MM.1S (cell line): ENCODE measurements at regions not wholly inside any gene's neighbourhood (a gene's known extent, or its start where the extent isn't known, plus 50 kb on each side); places are given as distances from the start of the nearest gene placed in this dataset.

Experiments used
- DNase-seq: peaks from one replicate; pipeline ENCODE4 v3.0.0-alpha.2; 2015
- H2AFZ ChIP-seq: fragments of 300-600 bp; sonication (generic); 2 replicates; pipeline ENCODE4 v1.6.0; 2016; ENCODE audit warnings: antibody characterized with exemption, low read length
- H3F3A ChIP-seq: fragments of 300-600 bp; sonication (generic); 2 replicates; pipeline ENCODE4 v1.6.1; 2016; ENCODE audit warnings: mild to moderate bottlenecking, antibody characterized with exemption, low read length, moderate library complexity, mixed read lengths; ENCODE audit not compliant: insufficient read depth
- H3K27ac ChIP-seq: fragments of 300-600 bp; sonication (generic); 2 replicates; pipeline ENCODE4 v1.5.1; 2016; ENCODE audit warnings: mild to moderate bottlenecking, low read length
- H3K27me3 ChIP-seq: fragments of 300-600 bp; sonication (generic); replicated peaks from 2 replicates; pipeline ENCODE4 v1.6.0; 2016; ENCODE audit warnings: low read length; ENCODE audit not compliant: insufficient read depth
- H3K36me3 ChIP-seq: fragments of 300-600 bp; sonication (generic); replicated peaks from 2 replicates; pipeline ENCODE4 v1.6.1; 2016; ENCODE audit warnings: mild to moderate bottlenecking, low read length, mixed read lengths; ENCODE audit not compliant: insufficient read depth
- H3K4me1 ChIP-seq: fragments of 300-600 bp; sonication (generic); 2 replicates; pipeline ENCODE4 v1.6.1; 2016; ENCODE audit warnings: low read length, mixed read lengths
- H3K4me2 ChIP-seq: fragments of 300-600 bp; sonication (generic); 2 replicates; pipeline ENCODE4 v1.6.0; 2016; ENCODE audit warnings: low read depth, low read length
- H3K4me3 ChIP-seq: fragments of 300-600 bp; sonication (generic); 2 replicates; pipeline ENCODE4 v1.5.1; 2016; ENCODE audit warnings: low read length, mixed read lengths
- H3K79me2 ChIP-seq: fragments of 300-600 bp; sonication (generic); 2 replicates; pipeline ENCODE4 v1.6.1; 2016; ENCODE audit warnings: mixed run types, low read length, mixed read lengths
- H3K9ac ChIP-seq: fragments of 300-600 bp; sonication (generic); 2 replicates; pipeline ENCODE4 v1.6.1; 2016; ENCODE audit warnings: low read length, mixed read lengths
- H3K9me2 ChIP-seq: fragments of 300-600 bp; sonication (generic); replicated peaks from 2 replicates; pipeline ENCODE4 v1.6.1; 2016; ENCODE audit warnings: mild to moderate bottlenecking, low read length, mixed read lengths; ENCODE audit not compliant: insufficient read depth
- H3K9me3 ChIP-seq: fragments of 300-600 bp; sonication (generic); replicated peaks from 2 replicates; pipeline ENCODE4 v1.6.1; 2016; ENCODE audit warnings: mild to moderate bottlenecking, low read length, mixed read lengths; ENCODE audit not compliant: insufficient read depth
- H4K20me1 ChIP-seq: fragments of 300-600 bp; sonication (generic); 2 replicates; pipeline ENCODE4 v1.6.1; 2016; ENCODE audit warnings: mild to moderate bottlenecking, low read length, moderate library complexity, mixed read lengths; ENCODE audit not compliant: insufficient read depth
- EZH2 ChIP-seq: fragments of 300-600 bp; sonication (generic); optimal IDR thresholded peaks from 2 replicates; pipeline ENCODE3; 2017; ENCODE audit warnings: low read depth, mild to moderate bottlenecking, antibody characterized with exemption, low read length, mixed read lengths
- EZH2phosphoT487 ChIP-seq: fragments of 300-600 bp; sonication (generic); IDR thresholded peaks from 2 replicates; pipeline ENCODE4 v1.6.1; 2018; ENCODE audit warnings: antibody characterized with exemption, low read length
- TF ChIP-seq, protein P1 (sequence below): fragments of 300-600 bp; sonication (generic); IDR thresholded peaks from 2 replicates; pipeline ENCODE4 v1.5.1; 2016; ENCODE audit warnings: antibody characterized with exemption, low read length, mixed read lengths

DNA sequence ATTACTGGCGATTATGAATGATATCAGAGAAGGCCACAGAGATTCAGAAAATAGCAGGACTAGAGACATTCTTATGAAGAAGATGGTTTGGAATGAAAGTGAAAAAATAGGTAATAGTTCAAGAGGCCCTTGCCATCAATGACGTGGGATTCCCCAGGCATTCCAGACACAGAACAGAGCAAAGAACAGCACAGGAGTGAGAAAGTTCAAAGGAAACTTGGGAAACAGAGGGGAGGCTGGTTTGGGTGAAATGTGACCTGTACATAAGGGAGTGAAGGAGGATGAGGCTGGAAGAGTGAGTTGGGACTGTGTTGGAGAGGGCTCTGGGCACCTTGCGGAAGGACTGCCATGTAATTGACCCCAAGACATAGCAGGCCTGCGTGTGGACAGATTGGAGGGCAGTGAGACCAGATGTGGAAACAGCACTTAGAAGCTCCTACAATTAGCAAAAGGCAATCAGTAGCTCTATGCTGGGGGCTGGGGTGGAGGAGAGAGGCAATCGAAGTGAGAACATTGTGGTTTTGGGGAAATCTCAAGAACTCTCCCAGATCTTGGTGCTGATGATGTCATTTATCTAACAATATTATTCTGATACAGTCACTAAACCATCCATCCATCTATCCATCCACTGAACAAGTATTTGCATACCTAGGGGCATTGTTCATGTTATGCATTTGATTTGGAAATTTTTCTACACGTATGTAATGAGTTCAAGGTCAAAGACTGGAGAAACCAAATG is 365.3 kb upstream of the ZFHX3 start:
- Histone ChIP-seq H3K9ac (no peak overlapping the region), H3K36me3 (no peaks in the 10 kb centered on the region), H4K20me1 (no peaks in the 10 kb centered on the region), H3K9me2 (no peaks in the 10 kb centered on the region), H3K4me2 (no peak overlapping the region), H3K4me3 (no peak overlapping the region), H3K27ac (no peak overlapping the region), H3K9me3 (no peaks in the 10 kb centered on the region), H3F3A (no peaks in the 10 kb centered on the region), H3K79me2 (no peaks in the 10 kb centered on the region), H3K4me1 (no peaks in the 10 kb centered on the region), H2AFZ (no peak overlapping the region), H3K27me3 (no peaks in the 10 kb centered on the region)
- DNase-seq = no peak
- TF ChIP-seq EZH2phosphoT487 = no peak
- no peak for TF ChIP-seq EZH2
- TF ChIP-seq, protein P1, sequence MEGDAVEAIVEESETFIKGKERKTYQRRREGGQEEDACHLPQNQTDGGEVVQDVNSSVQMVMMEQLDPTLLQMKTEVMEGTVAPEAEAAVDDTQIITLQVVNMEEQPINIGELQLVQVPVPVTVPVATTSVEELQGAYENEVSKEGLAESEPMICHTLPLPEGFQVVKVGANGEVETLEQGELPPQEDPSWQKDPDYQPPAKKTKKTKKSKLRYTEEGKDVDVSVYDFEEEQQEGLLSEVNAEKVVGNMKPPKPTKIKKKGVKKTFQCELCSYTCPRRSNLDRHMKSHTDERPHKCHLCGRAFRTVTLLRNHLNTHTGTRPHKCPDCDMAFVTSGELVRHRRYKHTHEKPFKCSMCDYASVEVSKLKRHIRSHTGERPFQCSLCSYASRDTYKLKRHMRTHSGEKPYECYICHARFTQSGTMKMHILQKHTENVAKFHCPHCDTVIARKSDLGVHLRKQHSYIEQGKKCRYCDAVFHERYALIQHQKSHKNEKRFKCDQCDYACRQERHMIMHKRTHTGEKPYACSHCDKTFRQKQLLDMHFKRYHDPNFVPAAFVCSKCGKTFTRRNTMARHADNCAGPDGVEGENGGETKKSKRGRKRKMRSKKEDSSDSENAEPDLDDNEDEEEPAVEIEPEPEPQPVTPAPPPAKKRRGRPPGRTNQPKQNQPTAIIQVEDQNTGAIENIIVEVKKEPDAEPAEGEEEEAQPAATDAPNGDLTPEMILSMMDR = no peak

- H3K36me3 ChIP-seq = no peaks in the 10 kb centered on the region
- no peak overlapping the region for H3K4me2 ChIP-seq
- H3K9me2 ChIP-seq = no peaks in the 10 kb centered on the region
- TF ChIP-seq, protein P1 = no peak
- TF ChIP-seq EZH2 = no peak
- no peak for TF ChIP-seq EZH2phosphoT487
- no peaks in the 10 kb centered on the region for H3K79me2 ChIP-seq
- H2AFZ ChIP-seq = no peak overlapping the region
- H3K27ac ChIP-seq = no peak overlapping the region
- no peak for DNase-seq
- H3K9ac ChIP-seq = no peak overlapping the region
- H3K9me3 ChIP-seq = no peaks in the 10 kb centered on the region
- no peaks in the 10 kb centered on the region for H3K4me1 ChIP-seq
- H3K4me3 ChIP-seq = no peak overlapping the region
- H3F3A ChIP-seq = no peaks in the 10 kb centered on the region
- no peaks in the 10 kb centered on the region for H3K27me3 ChIP-seq
- H4K20me1 ChIP-seq = no peaks in the 10 kb centered on the region
Observed at GRCh38 chr16:73412416-73412815, 364.5 kb upstream of the ZFHX3 start.

GRCh38 chr16:73408716-73409115 is 360.8 kb upstream of the ZFHX3 start:
- Histone ChIP-seq H3K9ac (no peak overlapping the region), H2AFZ (no peak overlapping the region), H3F3A (no peaks in the 10 kb centered on the region), H3K9me2 (no peaks in the 10 kb centered on the region), H3K4me3 (no peak overlapping the region), H3K36me3 (no peaks in the 10 kb centered on the region), H3K9me3 (no peaks in the 10 kb centered on the region), H3K27me3 (no peaks in the 10 kb centered on the region), H3K4me1 (no peaks in the 10 kb centered on the region), H3K79me2 (no peaks in the 10 kb centered on the region), H3K27ac (no peak overlapping the region), H4K20me1 (no peaks in the 10 kb centered on the region), H3K4me2 (no peak overlapping the region)
- no peak for DNase-seq
- TF ChIP-seq, protein P1 = no peak
- TF ChIP-seq EZH2 (no peak), EZH2phosphoT487 (no peak)
